GM18909 (cell line): ENCODE measurements at regions not wholly inside any gene's neighbourhood (a gene's known extent, or its start where the extent isn't known, plus 50 kb on each side); places are given as distances from the start of the nearest gene placed in this dataset.
"Not testable (repeated sequence)": the region's sequence is repeated elsewhere in the genome, so short reads cannot be mapped to it uniquely, and the experiment has no call there.

Experiments
- ATAC-seq: cut with Tn5 transposase; IDR thresholded peaks from one replicate; pipeline ENCODE4 v1.9.1; 2021; ENCODE audit warnings: mild to moderate bottlenecking; ENCODE audit not compliant: unreplicated experiment, poor library complexity

- ATAC-seq: no peak
Observed at GRCh38 chr2:147441182-147441581, 403.6 kb upstream of the ACVR2A start.

DNA sequence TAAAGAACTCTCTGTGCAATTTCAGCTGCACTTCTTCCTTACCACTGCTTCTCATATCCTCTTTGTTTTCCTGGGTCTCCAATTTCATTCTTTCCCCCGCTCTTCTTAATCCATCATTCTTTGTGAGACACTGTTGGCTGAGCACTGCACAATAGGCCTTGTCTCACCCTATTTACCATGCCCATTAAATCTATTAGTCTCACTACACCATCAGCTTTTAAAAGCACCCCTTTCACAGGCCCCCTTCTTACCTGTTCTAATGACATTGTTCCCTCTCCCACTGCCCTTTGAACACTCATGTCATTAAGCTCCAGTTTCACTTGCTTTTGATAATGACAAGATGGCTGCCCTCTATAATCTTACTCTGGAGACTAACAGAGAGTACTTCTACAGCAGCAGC, 404.1 kb upstream of the ACVR2A start:
- ATAC-seq: no peak

GRCh38 chr2:147439986-147440385, 404.8 kb upstream of the ACVR2A start:
- ATAC-seq: no peak

- ATAC-seq: no peak
Observed at GRCh38 chr2:147438882-147439281, 405.9 kb upstream of the ACVR2A start.

GRCh38 chr2:147433822-147434221, 411.0 kb upstream of the ACVR2A start:
- no peak for ATAC-seq

- no peak for ATAC-seq
Observed at GRCh38 chr2:147430408-147430807, 414.4 kb upstream of the ACVR2A start.

- no peak for ATAC-seq
Observed at GRCh38 chr2:147428120-147428747, 416.6 kb upstream of the ACVR2A start.

- ATAC-seq: no peak
Observed at GRCh38 chr2:147425437-147426029, 419.3 kb upstream of the ACVR2A start.

DNA sequence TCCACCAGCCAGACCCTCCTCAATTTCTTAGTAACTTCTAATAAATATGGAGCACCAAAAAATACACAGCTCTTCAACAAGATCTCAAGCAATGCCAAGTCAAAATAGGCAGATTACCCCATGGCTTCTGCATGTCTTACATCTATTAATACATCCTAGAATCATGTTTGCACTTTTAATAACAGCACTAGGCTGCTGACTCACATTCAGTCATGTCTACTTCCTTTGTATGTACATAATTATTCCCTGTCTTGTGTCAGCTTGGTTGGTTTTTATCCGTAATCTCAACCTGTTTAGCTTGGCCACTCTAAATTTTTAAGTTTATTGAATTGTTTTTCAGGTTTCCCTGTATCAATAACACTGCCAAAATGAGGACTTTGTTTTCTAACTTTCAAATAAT, 420.1 kb upstream of the ACVR2A start:
- no peak for ATAC-seq

GRCh38 chr2:147420947-147421675, 423.7 kb upstream of the ACVR2A start:
- no peak for ATAC-seq

DNA sequence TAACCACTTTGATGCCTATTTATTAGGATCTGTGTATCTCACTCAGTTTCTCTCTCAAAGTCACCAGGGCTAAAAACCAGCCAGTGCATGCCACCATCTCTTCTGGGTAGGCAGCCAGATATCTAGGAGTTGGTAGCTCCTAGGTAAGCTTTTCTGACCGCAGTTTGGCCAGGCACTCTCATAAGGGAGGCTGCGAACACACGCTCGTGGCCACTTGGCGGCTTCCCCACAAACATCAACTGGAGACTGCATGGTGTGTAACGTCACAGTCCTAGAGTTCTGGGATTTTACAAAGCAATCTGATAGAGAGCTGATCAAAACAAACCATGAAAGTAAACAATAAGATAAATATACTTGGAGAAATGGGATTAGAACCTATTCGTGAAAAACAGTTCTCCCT, 424.3 kb upstream of the ACVR2A start:
- no peak for ATAC-seq

GRCh38 chr2:147416099-147416498, 428.7 kb upstream of the ACVR2A start:
- ATAC-seq: no peak

GRCh38 chr2:147414656-147415055, 430.2 kb upstream of the ACVR2A start:
- ATAC-seq: not testable (repeated sequence)

DNA sequence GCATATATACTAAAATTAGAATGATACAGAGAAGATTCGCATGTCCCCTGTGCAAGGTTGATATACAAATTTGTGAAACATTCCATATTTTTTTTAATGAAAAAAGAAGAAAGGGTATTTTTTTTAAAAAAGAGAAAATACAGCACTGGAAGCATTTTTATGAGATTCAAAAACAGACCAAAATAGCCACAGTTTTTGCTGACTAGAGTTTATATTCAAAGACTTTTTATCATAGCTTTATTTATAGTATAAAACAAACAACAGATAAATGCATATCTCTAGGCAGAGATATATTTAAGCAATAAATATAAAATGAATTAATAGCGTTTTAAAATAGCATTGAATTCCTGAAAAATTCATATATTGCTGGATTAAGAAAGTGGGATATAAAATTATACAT, 436.5 kb upstream of the ACVR2A start:
- no peak for ATAC-seq

- peak; percentile 62 for ATAC-seq
Observed at GRCh38 chr2:147405651-147406050, 439.2 kb upstream of the ACVR2A start.

- no peak for ATAC-seq
Observed at GRCh38 chr2:147398996-147399395, 445.8 kb upstream of the ACVR2A start.

DNA sequence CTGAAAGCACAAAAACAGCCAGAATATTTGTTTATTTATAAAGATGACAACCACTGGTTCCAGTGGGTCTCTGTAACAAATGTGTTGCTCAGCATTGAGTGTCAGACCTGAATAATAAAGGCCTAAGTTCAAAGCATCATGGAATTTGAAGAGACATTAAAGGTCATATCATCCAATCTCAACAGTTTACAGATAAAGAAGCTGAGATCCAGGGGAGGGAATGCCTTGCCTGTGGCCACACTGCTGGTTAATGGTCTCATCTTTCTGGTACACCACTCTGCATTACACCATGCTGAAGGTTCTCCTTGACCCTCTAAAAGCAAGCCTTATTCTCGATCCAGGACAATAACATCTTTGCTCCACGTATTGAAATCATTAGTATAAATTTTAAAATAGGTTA, 446.5 kb upstream of the ACVR2A start:
- no peak for ATAC-seq

- no peak for ATAC-seq
Observed at GRCh38 chr2:147396890-147397289, 447.9 kb upstream of the ACVR2A start.

DNA sequence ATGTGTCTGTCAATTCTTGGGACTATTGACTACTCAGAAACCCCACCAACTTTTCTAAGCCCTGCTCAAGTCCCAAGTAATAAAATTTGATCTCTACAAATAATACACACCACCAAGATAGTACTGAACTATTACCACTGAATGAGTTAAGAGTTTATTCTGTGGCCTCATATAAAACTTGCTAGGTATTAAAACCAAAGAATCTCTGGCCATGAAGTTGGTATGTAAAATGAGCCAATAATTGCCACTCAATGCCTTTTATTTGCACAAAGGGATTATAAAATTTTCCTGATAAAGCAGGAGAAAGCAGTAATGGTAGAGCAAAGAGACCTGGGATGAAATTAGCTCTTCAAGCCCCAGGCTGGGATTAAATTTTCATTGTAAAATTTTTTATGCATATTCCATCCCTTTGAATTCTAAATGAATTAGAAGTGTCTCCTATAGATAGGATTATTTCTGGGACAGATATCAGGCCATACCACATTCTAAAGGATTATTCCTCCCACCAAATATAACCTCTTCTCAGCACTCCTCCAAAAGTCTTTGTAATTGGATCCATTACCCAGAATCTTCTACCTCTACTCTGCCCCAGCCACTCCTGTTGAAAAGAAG, 450.5 kb upstream of the ACVR2A start:
- no peak for ATAC-seq

GRCh38 chr2:147392180-147392579, 452.6 kb upstream of the ACVR2A start:
- ATAC-seq: no peak

GRCh38 chr2:147390475-147390874, 454.4 kb upstream of the ACVR2A start:
- no peak for ATAC-seq
